IMR-90 (cell line): ENCODE measurements at regions not wholly inside any gene's neighbourhood (a gene's known extent, or its start where the extent isn't known, plus 50 kb on each side); places are given as distances from the start of the nearest gene placed in this dataset.

Source experiments
- ATAC-seq: fragments of 200-7000 bp; cut with Tn5 transposase; 2 replicates; pipeline ENCODE4 v1.9.1; 2020; ENCODE audit warnings: low read depth, mild to moderate bottlenecking, moderate library complexity
- BruUV-seq: library from RNA; stranded (reverse); fragments of 400-500 nt; replicated peaks from 2 replicates; lab custom pipeline; 2021; lab: Mats Ljungman, UMichigan
- CTCF ChIA-PET: fragments of 300-600 bp; formaldehyde crosslinking; extraction: SDS; loops from one replicate; lab custom pipeline; 2021; ENCODE audit warnings: antibody characterized with exemption; lab: Yijun Ruan, JAX
- POLR2A ChIA-PET: fragments of 300-600 bp; sonication (Branson Sonifier 250); formaldehyde crosslinking; loops from one replicate; lab custom pipeline; 2022; ENCODE audit warnings: antibody characterized with exemption; ENCODE audit not compliant: unreplicated experiment; lab: Charles Lee
- DNase-seq: peaks from one replicate; pipeline ENCODE4 v3.0.0; 2013
- H2AFZ ChIP-seq: replicated peaks from 2 replicates; pipeline ENCODE3; 2013; ENCODE audit warnings: low read length, mild to moderate bottlenecking; ENCODE audit not compliant: poor library complexity
- H2AK5ac ChIP-seq: 2 replicates; pipeline ENCODE4 v1.6.1; 2013; ENCODE audit warnings: low read depth, low read length, inconsistent platforms
- H2AK9ac ChIP-seq: replicated peaks from 2 replicates; pipeline ENCODE3; 2013; ENCODE audit warnings: mild to moderate bottlenecking, low read depth, low read length, moderate library complexity; ENCODE audit not compliant: poor library complexity
- H2BK120ac ChIP-seq: 2 replicates; pipeline ENCODE4 v1.6.1; 2013; ENCODE audit warnings: low read depth, low read length, inconsistent platforms
- H2BK15ac ChIP-seq: 3 replicates; pipeline ENCODE4 v1.6.1; 2013; ENCODE audit warnings: low read depth, low read length, inconsistent platforms
- H2BK20ac ChIP-seq: 2 replicates; pipeline ENCODE4 v1.6.1; 2013; ENCODE audit warnings: low read depth, mild to moderate bottlenecking, inconsistent platforms, low read length, moderate library complexity
- H2BK5ac ChIP-seq: 2 replicates; pipeline ENCODE4 v1.6.1; 2013; ENCODE audit warnings: mild to moderate bottlenecking, low read depth, low read length, inconsistent platforms; ENCODE audit not compliant: poor library complexity, severe bottlenecking
- H3K14ac ChIP-seq: replicated peaks from 2 replicates; pipeline ENCODE4 v1.6.1; 2013; ENCODE audit warnings: low read depth, low read length, inconsistent platforms
- H3K18ac ChIP-seq: 2 replicates; pipeline ENCODE4 v1.6.1; 2013; ENCODE audit warnings: low read depth, low read length, control low read depth
- H3K23ac ChIP-seq: 2 replicates; pipeline ENCODE4 v1.6.1; 2013; ENCODE audit warnings: low read depth, low read length, inconsistent platforms
- H3K27ac ChIP-seq: 2 replicates; pipeline ENCODE4 v1.5.1; 2013; ENCODE audit warnings: mild to moderate bottlenecking, control low read depth, low read length; ENCODE audit not compliant: insufficient read depth
- H3K27me3 ChIP-seq: 2 replicates; pipeline ENCODE4 v1.6.1; 2013; ENCODE audit warnings: low read length; ENCODE audit not compliant: control insufficient read depth, insufficient read depth
- H3K36me3 ChIP-seq: 2 replicates; pipeline ENCODE4 v1.6.1; 2013; ENCODE audit warnings: low read length, mixed read lengths; ENCODE audit not compliant: control insufficient read depth, insufficient read depth
- H3K4ac ChIP-seq: 2 replicates; pipeline ENCODE4 v1.6.1; 2013; ENCODE audit warnings: low read depth, low read length, inconsistent platforms
- H3K4me1 ChIP-seq: 2 replicates; pipeline ENCODE4 v1.6.1; 2013; ENCODE audit warnings: low read length, mixed read lengths; ENCODE audit not compliant: control insufficient read depth, insufficient read depth
- H3K4me2 ChIP-seq: 2 replicates; pipeline ENCODE4 v1.6.1; 2013; ENCODE audit warnings: low read depth, mild to moderate bottlenecking, control low read depth, low read length, moderate library complexity
- H3K4me3 ChIP-seq: 2 replicates; pipeline ENCODE4 v1.5.1; 2013; ENCODE audit warnings: low read depth, mild to moderate bottlenecking, control low read depth, low read length, moderate library complexity; ENCODE audit not compliant: insufficient read depth
- H3K56ac ChIP-seq: 2 replicates; pipeline ENCODE4 v1.6.1; 2013; ENCODE audit warnings: low read length, inconsistent platforms; ENCODE audit not compliant: insufficient read depth; ENCODE audit errors: extremely low read depth
- H3K79me1 ChIP-seq, 2 experiments: 2 replicates each; pipeline ENCODE4 v1.6.1; 2013; ENCODE audit warnings: low read length in 2 of 2, inconsistent platforms in 1 of 2, low read depth in 1 of 2
- H3K9ac ChIP-seq: 2 replicates; pipeline ENCODE4 v1.6.1; 2013; ENCODE audit warnings: low read depth, low read length, control low read depth
- H3K9me1 ChIP-seq: 2 replicates; pipeline ENCODE4 v1.6.1; 2013; ENCODE audit warnings: low read length, inconsistent platforms; ENCODE audit not compliant: insufficient read depth
- H3K9me3 ChIP-seq: 2 replicates; pipeline ENCODE4 v1.6.1; 2013; ENCODE audit warnings: low read length; ENCODE audit not compliant: control insufficient read depth, insufficient read depth
- H4K20me1 ChIP-seq: 2 replicates; pipeline ENCODE4 v1.6.1; 2013; ENCODE audit warnings: low read length, inconsistent platforms; ENCODE audit not compliant: insufficient read depth
- H4K5ac ChIP-seq: 2 replicates; pipeline ENCODE4 v1.6.1; 2013; ENCODE audit warnings: mild to moderate bottlenecking, low read depth, low read length, control low read depth
- H4K8ac ChIP-seq, 2 experiments: 2 replicates each; pipeline ENCODE4 v1.6.1; 2013; ENCODE audit warnings: low read depth in 2 of 2, low read length in 2 of 2, control low read depth in 1 of 2, inconsistent platforms in 1 of 2
- H4K91ac ChIP-seq: 2 replicates; pipeline ENCODE4 v1.6.1; 2013; ENCODE audit warnings: low read depth, low read length, inconsistent platforms; ENCODE audit not compliant: insufficient read depth
- BHLHE40 ChIP-seq: fragments of 150-350 bp; IDR thresholded peaks from 2 replicates; pipeline ENCODE4 v1.6.1; 2016; ENCODE audit warnings: mild to moderate bottlenecking, low read depth, low read length
- CEBPB ChIP-seq: IDR thresholded peaks from 2 replicates; pipeline ENCODE4 v1.6.1; 2012; ENCODE audit warnings: low read depth, low read length, improper control_type of control experiment
- CHD1 ChIP-seq: IDR thresholded peaks from 2 replicates; pipeline ENCODE4 v1.6.1; 2012; ENCODE audit warnings: low read depth, low read length, improper control_type of control experiment
- CTCF ChIP-seq: conservative IDR thresholded peaks from 2 replicates; pipeline ENCODE4 v1.5.1; 2012; ENCODE audit warnings: mild to moderate bottlenecking, low read depth, low read length, improper control_type of control experiment
- ELK1 ChIP-seq: fragments of 150-350 bp; IDR thresholded peaks from 2 replicates; pipeline ENCODE4 v1.6.1; 2016; ENCODE audit warnings: low read depth, mild to moderate bottlenecking, low read length, moderate library complexity, borderline replicate concordance
- FOS ChIP-seq: fragments of 150-350 bp; IDR thresholded peaks from 2 replicates; pipeline ENCODE4 v1.6.1; 2016; ENCODE audit warnings: low read depth, low read length
- MAFK ChIP-seq: IDR thresholded peaks from 2 replicates; pipeline ENCODE4 v1.6.1; 2012; ENCODE audit warnings: low read depth, low read length, improper control_type of control experiment
- MAZ ChIP-seq: IDR thresholded peaks from 2 replicates; pipeline ENCODE4 v1.6.1; 2012; ENCODE audit warnings: low read depth, mild to moderate bottlenecking, low read length, improper control_type of control experiment, moderate library complexity, borderline replicate concordance
- MXI1 ChIP-seq: IDR thresholded peaks from 2 replicates; pipeline ENCODE4 v1.6.1; 2012; ENCODE audit warnings: low read depth, mild to moderate bottlenecking, low read length, moderate library complexity, borderline replicate concordance
- NFE2L2 ChIP-seq: fragments of 150-350 bp; IDR thresholded peaks from 2 replicates; pipeline ENCODE4 v1.6.1; 2016; ENCODE audit warnings: low read depth, mild to moderate bottlenecking, low read length
- POLR2A ChIP-seq: IDR thresholded peaks from 2 replicates; pipeline ENCODE4 v1.6.1; 2012; ENCODE audit warnings: mild to moderate bottlenecking, low read depth, low read length
- RAD21 ChIP-seq: IDR thresholded peaks from 2 replicates; pipeline ENCODE4 v1.6.1; 2012; ENCODE audit warnings: low read length, improper control_type of control experiment
- RCOR1 ChIP-seq: IDR thresholded peaks from 2 replicates; pipeline ENCODE4 v1.6.1; 2012; ENCODE audit warnings: mild to moderate bottlenecking, low read length, improper control_type of control experiment; ENCODE audit not compliant: insufficient replicate concordance
- RFX5 ChIP-seq: IDR thresholded peaks from 2 replicates; pipeline ENCODE4 v1.8.0; 2012; ENCODE audit warnings: low read depth, mild to moderate bottlenecking, low read length, moderate library complexity
- SMC3 ChIP-seq: fragments of 150-350 bp; IDR thresholded peaks from 2 replicates; pipeline ENCODE4 v1.6.1; 2016; ENCODE audit warnings: low read depth, mild to moderate bottlenecking, antibody characterized with exemption, low read length, moderate library complexity
- WGBS, 2 experiments: methylation state at CpG; one replicate each; pipeline versions ENCODE4 v1.1.5 to v1.1.7; 2013; ENCODE audit warnings: missing lambda C conversion rate in 2 of 2; ENCODE audit not compliant: insufficient read length in 1 of 2; ENCODE audit errors: extremely low coverage in 2 of 2; 5-methylcytosine and 5-hydroxymethylcytosine counted together
- dilution Hi-C: fragments of 300-500 bp; cut with HindIII; formaldehyde crosslinking; loops from one replicate; pipeline ENCODE4 v1.14.3; 2018; ENCODE audit warnings: low sequenced_read_pairs; ENCODE audit not compliant: unreplicated experiment
- in situ Hi-C: fragments of 300-500 bp; cut with MboI; formaldehyde crosslinking; loops from 3 replicates; pipeline ENCODE4 v1.14.3; 2019; ENCODE audit warnings: low sequenced_read_pairs, inconsistent platforms, mixed read lengths
- intact Hi-C: fragments of 100-400 bp; cut with micrococcal nuclease; formaldehyde crosslinking; loops from 2 replicates; pipeline ENCODE4 v1.10.0; 2022
- TF ChIP-seq, protein P1 (sequence below): fragments of 150-350 bp; IDR thresholded peaks from 2 replicates; pipeline ENCODE4 v1.6.1; 2017; ENCODE audit warnings: mild to moderate bottlenecking, antibody characterized with exemption, low read length, low read depth

GRCh38 chr2:121993682-121994081 is 238.2 kb downstream of the TSN start:
- Histone ChIP-seq H2BK5ac (no peak overlapping the region), H3K23ac (no peak overlapping the region), H2AK5ac (no peak overlapping the region), H3K27me3 (0 out of 2 replicates have a peak, but pooled peaks cover 1% of the 10 kb centered on the region), H3K4me2 (no peak overlapping the region), H3K56ac (no peak overlapping the region), H4K20me1 (no peaks in the 10 kb centered on the region), H3K4me3 (no peak overlapping the region), H2AFZ (no peak overlapping the region), H2BK20ac (no peak overlapping the region), H3K18ac (no peak overlapping the region), H3K9me1 (no peaks in the 10 kb centered on the region), H3K79me1 (no peaks in the 10 kb centered on the region), H2BK120ac (no peak overlapping the region), H2BK15ac (no peak overlapping the region), H2AK9ac (no peak overlapping the region), H3K9me3 (no peaks in the 10 kb centered on the region), H4K8ac (no peak overlapping the region), H3K4me1 (no peaks in the 10 kb centered on the region), H3K9ac (no peak overlapping the region), H4K91ac (no peak overlapping the region), H3K36me3 (no peaks in the 10 kb centered on the region), H4K5ac (no peak overlapping the region), H3K27ac (no peak overlapping the region), H3K14ac (no peak overlapping the region), H3K4ac (no peak overlapping the region)
- DNase-seq (no peak), ATAC-seq (no peak)
- ChIA-PET CTCF (no interaction called here), POLR2A (no interaction called here)
- in situ Hi-C loops (no loop called here), dilution Hi-C loops (no loop called here), intact Hi-C loops (no loop called here)
- BruUV-seq, result no TSS peak
- WGBS, 2 experiments, result 67% methylated on average over 1 of the region's 5 CpGs; no CpG with 5 or more reads in 1 of the 2 experiments
- TF ChIP-seq CTCF, result no peak
- no peak for TF ChIP-seq RCOR1
- TF ChIP-seq BHLHE40, result no peak
- no peak for TF ChIP-seq MAFK
- TF ChIP-seq NFE2L2, result no peak
- TF ChIP-seq ELK1, result no peak
- no peak for TF ChIP-seq CEBPB
- TF ChIP-seq CHD1, result no peak
- TF ChIP-seq RAD21, result no peak
- TF ChIP-seq RFX5, result no peak
- no peak for TF ChIP-seq POLR2A
- TF ChIP-seq MAZ, result no peak
- TF ChIP-seq, protein P1, sequence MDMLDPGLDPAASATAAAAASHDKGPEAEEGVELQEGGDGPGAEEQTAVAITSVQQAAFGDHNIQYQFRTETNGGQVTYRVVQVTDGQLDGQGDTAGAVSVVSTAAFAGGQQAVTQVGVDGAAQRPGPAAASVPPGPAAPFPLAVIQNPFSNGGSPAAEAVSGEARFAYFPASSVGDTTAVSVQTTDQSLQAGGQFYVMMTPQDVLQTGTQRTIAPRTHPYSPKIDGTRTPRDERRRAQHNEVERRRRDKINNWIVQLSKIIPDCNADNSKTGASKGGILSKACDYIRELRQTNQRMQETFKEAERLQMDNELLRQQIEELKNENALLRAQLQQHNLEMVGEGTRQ, result no peak
- TF ChIP-seq MXI1, result no peak
- TF ChIP-seq SMC3, result no peak
- TF ChIP-seq FOS, result no peak
